Smooth muscle cell (in vitro differentiated cells): ENCODE measurements at regions not wholly inside any gene's neighbourhood (a gene's known extent, or its start where the extent isn't known, plus 50 kb on each side); places are given as distances from the start of the nearest gene placed in this dataset.

Experiments used
- DNase-seq: peaks from one replicate; lab custom pipeline; 2025; ENCODE audit not compliant: unreplicated experiment; lab: John Stamatoyannopoulos, UW
- H2AFZ ChIP-seq: fragments of 200-600 bp; sonication (generic); 2 replicates; pipeline ENCODE4 v1.6.0; 2016; ENCODE audit warnings: antibody characterized with exemption, low read depth, mild to moderate bottlenecking
- H3F3A ChIP-seq: fragments of 200-600 bp; sonication (generic); 2 replicates; pipeline ENCODE4 v1.6.0; 2017; ENCODE audit warnings: antibody characterized with exemption, low read depth
- H3K27ac ChIP-seq: fragments of 200-600 bp; sonication (generic); 2 replicates; pipeline ENCODE4 v1.5.1; 2016; ENCODE audit warnings: low read depth, mild to moderate bottlenecking
- H3K27me3 ChIP-seq: fragments of 200-600 bp; sonication (generic); 2 replicates; pipeline ENCODE4 v1.6.1; 2016; ENCODE audit warnings: low read depth, mild to moderate bottlenecking
- H3K36me3 ChIP-seq: fragments of 200-600 bp; sonication (generic); 2 replicates; pipeline ENCODE4 v1.5.1; 2016; ENCODE audit warnings: low read depth
- H3K4me1 ChIP-seq: fragments of 200-600 bp; sonication (generic); 2 replicates; pipeline ENCODE4 v1.5.1; 2016; ENCODE audit warnings: low read depth
- H3K4me2 ChIP-seq: fragments of 200-600 bp; sonication (generic); 2 replicates; pipeline ENCODE4 v1.6.0; 2016; ENCODE audit warnings: mild to moderate bottlenecking
- H3K4me3 ChIP-seq: fragments of 200-600 bp; sonication (generic); 2 replicates; pipeline ENCODE4 v1.5.1; 2016; ENCODE audit warnings: mild to moderate bottlenecking
- H3K79me2 ChIP-seq: fragments of 200-600 bp; sonication (generic); 2 replicates; pipeline ENCODE4 v1.6.0; 2016; ENCODE audit warnings: low read depth, mild to moderate bottlenecking
- H3K9ac ChIP-seq: fragments of 200-600 bp; sonication (generic); 2 replicates; pipeline ENCODE4 v1.6.0; 2016; ENCODE audit warnings: low read depth
- H3K9me3 ChIP-seq: fragments of 200-600 bp; sonication (generic); replicated peaks from 2 replicates; pipeline ENCODE4 v1.5.1; 2016; ENCODE audit warnings: low read depth
- H4K20me1 ChIP-seq: fragments of 200-600 bp; sonication (generic); 2 replicates; pipeline ENCODE4 v1.6.0; 2016; ENCODE audit warnings: low read depth
- WGBS: methylation state at CpG from one replicate; pipeline ENCODE4 v1.1.7; 2016; ENCODE audit warnings: low lambda C conversion rate; 5-methylcytosine and 5-hydroxymethylcytosine counted together
- TF ChIP-seq, protein P1 (sequence below): fragments of 200-600 bp; sonication (generic); IDR thresholded peaks from 2 replicates; pipeline ENCODE4 v1.5.1; 2017; ENCODE audit warnings: borderline replicate concordance, mild to moderate bottlenecking, antibody characterized with exemption; ENCODE audit not compliant: insufficient read depth, poor library complexity, severe bottlenecking

DNA sequence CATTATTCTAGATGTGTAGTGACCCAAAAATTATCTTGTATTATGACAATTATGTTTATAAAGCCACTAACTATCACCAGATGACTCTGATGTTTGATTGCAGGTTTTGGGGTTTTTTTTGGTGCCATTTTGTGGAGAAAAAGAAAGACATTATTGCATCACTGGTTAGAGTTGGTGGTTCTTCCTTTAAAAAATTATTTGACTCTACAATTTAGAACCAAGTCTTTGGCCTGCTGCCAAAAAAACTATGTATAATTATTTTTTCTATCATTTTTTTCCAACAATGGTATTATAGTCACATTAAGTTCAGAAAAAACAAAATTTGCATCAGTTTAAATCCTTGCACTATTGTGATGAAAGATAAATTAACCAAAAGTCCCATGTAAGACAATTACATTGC is 258.6 kb upstream of the GRM7 start:
- Histone ChIP-seq H3K27me3 (no peaks in the 10 kb centered on the region), H2AFZ (no peak overlapping the region), H3K9ac (no peak overlapping the region), H3K4me1 (no peaks in the 10 kb centered on the region), H3K4me2 (no peak overlapping the region), H3K9me3 (no peaks in the 10 kb centered on the region), H4K20me1 (no peaks in the 10 kb centered on the region), H3K79me2 (no peaks in the 10 kb centered on the region), H3K27ac (no peak overlapping the region), H3K36me3 (no peaks in the 10 kb centered on the region), H3K4me3 (no peak overlapping the region), H3F3A (no peaks in the 10 kb centered on the region)
- no peak for DNase-seq
- TF ChIP-seq, protein P1, sequence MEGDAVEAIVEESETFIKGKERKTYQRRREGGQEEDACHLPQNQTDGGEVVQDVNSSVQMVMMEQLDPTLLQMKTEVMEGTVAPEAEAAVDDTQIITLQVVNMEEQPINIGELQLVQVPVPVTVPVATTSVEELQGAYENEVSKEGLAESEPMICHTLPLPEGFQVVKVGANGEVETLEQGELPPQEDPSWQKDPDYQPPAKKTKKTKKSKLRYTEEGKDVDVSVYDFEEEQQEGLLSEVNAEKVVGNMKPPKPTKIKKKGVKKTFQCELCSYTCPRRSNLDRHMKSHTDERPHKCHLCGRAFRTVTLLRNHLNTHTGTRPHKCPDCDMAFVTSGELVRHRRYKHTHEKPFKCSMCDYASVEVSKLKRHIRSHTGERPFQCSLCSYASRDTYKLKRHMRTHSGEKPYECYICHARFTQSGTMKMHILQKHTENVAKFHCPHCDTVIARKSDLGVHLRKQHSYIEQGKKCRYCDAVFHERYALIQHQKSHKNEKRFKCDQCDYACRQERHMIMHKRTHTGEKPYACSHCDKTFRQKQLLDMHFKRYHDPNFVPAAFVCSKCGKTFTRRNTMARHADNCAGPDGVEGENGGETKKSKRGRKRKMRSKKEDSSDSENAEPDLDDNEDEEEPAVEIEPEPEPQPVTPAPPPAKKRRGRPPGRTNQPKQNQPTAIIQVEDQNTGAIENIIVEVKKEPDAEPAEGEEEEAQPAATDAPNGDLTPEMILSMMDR, result no peak

DNA sequence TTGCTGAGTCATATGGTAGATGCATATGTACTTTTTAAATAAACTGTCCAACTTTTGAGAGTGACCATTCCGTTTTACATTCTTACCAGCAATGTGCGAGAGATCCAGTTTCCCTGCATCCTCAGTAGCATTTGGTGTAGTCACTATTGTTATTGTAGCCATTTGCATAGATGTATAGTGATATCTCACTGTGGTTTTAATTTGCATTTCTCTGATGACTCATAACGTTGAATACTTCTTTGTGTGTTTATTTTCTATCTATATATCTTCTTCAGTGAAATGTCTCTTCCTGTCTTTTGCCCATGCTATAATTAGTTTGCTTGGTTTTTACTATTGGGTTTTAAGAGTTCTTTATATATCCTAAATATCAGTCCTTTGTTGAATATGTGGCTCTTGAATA is 255.7 kb upstream of the GRM7 start:
- Histone ChIP-seq H3K79me2 (no peaks in the 10 kb centered on the region), H2AFZ (no peak overlapping the region), H3K4me1 (no peaks in the 10 kb centered on the region), H3K36me3 (no peaks in the 10 kb centered on the region), H4K20me1 (no peaks in the 10 kb centered on the region), H3F3A (no peaks in the 10 kb centered on the region), H3K27ac (no peak overlapping the region), H3K4me3 (no peak overlapping the region), H3K4me2 (no peak overlapping the region), H3K9ac (no peak overlapping the region), H3K9me3 (no peaks in the 10 kb centered on the region), H3K27me3 (no peaks in the 10 kb centered on the region)
- DNase-seq, result no peak
- TF ChIP-seq, protein P1, result no peak
- 90% methylated on average over 3 of the region's 3 CpGs for WGBS

DNA sequence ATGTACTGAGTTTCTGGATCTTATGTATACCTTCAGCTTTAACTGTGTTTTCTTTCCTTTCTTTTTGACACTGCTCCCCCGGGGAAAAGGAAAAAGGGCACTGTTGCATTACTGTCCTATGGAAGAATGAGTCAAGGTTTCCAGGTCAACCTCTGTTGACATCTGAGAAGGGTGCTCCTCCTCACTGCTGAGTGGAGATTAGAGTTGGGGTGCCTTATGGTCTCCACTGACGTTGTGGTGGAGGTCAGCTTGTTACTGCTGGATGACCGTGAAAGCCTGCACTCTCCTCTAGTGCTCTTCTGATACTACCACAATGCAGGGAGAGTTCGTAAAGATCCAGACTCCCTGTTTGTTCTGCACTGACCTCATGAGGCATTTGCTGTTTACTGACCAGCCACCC is 252.1 kb upstream of the GRM7 start:
- H2AFZ ChIP-seq, result no peak overlapping the region
- no peaks in the 10 kb centered on the region for H4K20me1 ChIP-seq
- no peak for DNase-seq
- H3K9ac ChIP-seq, result no peak overlapping the region
- TF ChIP-seq, protein P1, result no peak
- H3K4me1 ChIP-seq, result no peaks in the 10 kb centered on the region
- no peaks in the 10 kb centered on the region for H3K27me3 ChIP-seq
- no peak overlapping the region for H3K27ac ChIP-seq
- H3K79me2 ChIP-seq, result no peaks in the 10 kb centered on the region
- 79% methylated on average over 4 of the region's 4 CpGs for WGBS
- H3F3A ChIP-seq, result no peaks in the 10 kb centered on the region
- no peak overlapping the region for H3K4me2 ChIP-seq
- H3K36me3 ChIP-seq, result no peaks in the 10 kb centered on the region
- no peaks in the 10 kb centered on the region for H3K9me3 ChIP-seq
- H3K4me3 ChIP-seq, result no peak overlapping the region

DNA sequence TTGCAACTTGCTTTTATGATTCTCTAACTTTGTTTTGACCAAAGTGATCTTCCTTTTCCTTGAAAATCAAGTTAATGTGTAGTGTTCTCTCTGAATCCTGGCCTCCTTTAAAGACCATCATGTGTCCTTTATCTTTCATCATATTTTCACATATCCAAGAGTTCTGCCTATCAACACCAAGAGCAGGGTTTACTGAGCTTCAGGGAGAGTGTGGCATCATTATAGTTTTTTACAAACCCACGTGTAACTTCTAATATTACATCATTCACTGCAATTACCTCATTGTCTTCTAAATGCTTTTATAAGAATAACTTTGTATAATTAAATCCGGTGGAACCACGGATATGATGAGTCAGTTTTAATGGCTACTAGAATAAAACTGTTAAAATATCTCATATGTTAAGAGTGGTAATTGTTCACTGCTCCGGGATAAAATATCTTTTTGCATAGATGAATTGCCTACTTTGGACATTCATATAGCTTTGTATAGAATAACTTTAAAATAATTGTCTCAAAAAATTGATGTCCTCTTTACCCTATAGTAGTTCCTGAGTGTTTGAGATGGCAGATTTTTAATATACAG is 248.8 kb upstream of the GRM7 start:
- no peaks in the 10 kb centered on the region for H3K36me3 ChIP-seq
- H3F3A ChIP-seq, result no peaks in the 10 kb centered on the region
- H3K9me3 ChIP-seq, result no peaks in the 10 kb centered on the region
- H3K27ac ChIP-seq, result no peak overlapping the region
- no peak overlapping the region for H3K9ac ChIP-seq
- H3K4me1 ChIP-seq, result no peaks in the 10 kb centered on the region
- 80% methylated on average over 4 of the region's 4 CpGs for WGBS
- H2AFZ ChIP-seq, result no peak overlapping the region
- TF ChIP-seq, protein P1, result no peak
- no peaks in the 10 kb centered on the region for H4K20me1 ChIP-seq
- no peaks in the 10 kb centered on the region for H3K79me2 ChIP-seq
- H3K4me3 ChIP-seq, result no peak overlapping the region
- no peaks in the 10 kb centered on the region for H3K27me3 ChIP-seq
- H3K4me2 ChIP-seq, result no peak overlapping the region
- DNase-seq, result no peak
